ENCODE measurements at regions not wholly inside any gene's neighbourhood (a gene's known extent, or its start where the extent isn't known, plus 50 kb on each side); places are given as distances from the start of the nearest gene placed in this dataset.

- no peaks in the 10 kb centered on the region for H3K4me1 ChIP-seq (ENCODE audit: insufficient read depth)
- H3K79me2 ChIP-seq: no peaks in the 10 kb centered on the region
- H3K4me3 ChIP-seq: no peak overlapping the region
- no peak overlapping the region for H2AFZ ChIP-seq
- no peak overlapping the region for H3K4me2 ChIP-seq
- no peaks in the 10 kb centered on the region for H3K9me3 ChIP-seq (ENCODE audit: low read depth)
- H3K27ac ChIP-seq: no peak overlapping the region
- DNase-seq (ENCODE audit: low spot score): no peak
- no peaks in the 10 kb centered on the region for H4K20me1 ChIP-seq (ENCODE audit: insufficient read depth, poor library complexity, severe bottlenecking)
- no peaks in the 10 kb centered on the region for H3K27me3 ChIP-seq
- no peaks in the 10 kb centered on the region for H3K9me2 ChIP-seq (replicated peaks; ENCODE audit: insufficient read depth)
- H3K36me3 ChIP-seq (replicated peaks; ENCODE audit: insufficient read depth, low read depth): no peaks in the 10 kb centered on the region
- WGBS (ENCODE audit: low lambda C conversion rate, missing lambda C conversion rate): 85% methylated on average over 15 of the region's 15 CpGs
- TF ChIP-seq CTCF (IDR thresholded peaks at IDR 0.05; ENCODE audit: poor library complexity): no peak
- no peak for TF ChIP-seq EZH2 (IDR thresholded peaks at IDR 0.05; ENCODE audit: borderline replicate concordance)
- no peak for TF ChIP-seq EZH2phosphoT487 (IDR thresholded peaks at IDR 0.05; ENCODE audit: low read depth, severe bottlenecking, unreplicated experiment)
These were observed 90.2 kb upstream of the RUNX3 start for GRCh38 chr1:25020173-25020845.

GRCh38 chr1:25019337-25020172 lies 89.5 kb upstream of the RUNX3 start:
- no peaks in the 10 kb centered on the region for H4K20me1 ChIP-seq (ENCODE audit: insufficient read depth, poor library complexity, severe bottlenecking)
- no peaks in the 10 kb centered on the region for H3K36me3 ChIP-seq (replicated peaks; ENCODE audit: insufficient read depth, low read depth)
- no peak overlapping the region for H3K4me3 ChIP-seq
- H3K4me2 ChIP-seq: no peak overlapping the region
- H3K9me3 ChIP-seq (ENCODE audit: low read depth): no peaks in the 10 kb centered on the region
- DNase-seq (ENCODE audit: low spot score): no peak
- H3K79me2 ChIP-seq: no peaks in the 10 kb centered on the region
- H2AFZ ChIP-seq: no peak overlapping the region
- TF ChIP-seq EZH2phosphoT487 (IDR thresholded peaks at IDR 0.05; ENCODE audit: low read depth, severe bottlenecking, unreplicated experiment) (no peak), EZH2 (IDR thresholded peaks at IDR 0.05; ENCODE audit: borderline replicate concordance) (no peak), CTCF (IDR thresholded peaks at IDR 0.05; ENCODE audit: poor library complexity) (no peak)
- no peaks in the 10 kb centered on the region for H3K9me2 ChIP-seq (replicated peaks; ENCODE audit: insufficient read depth)
- H3K27me3 ChIP-seq: no peaks in the 10 kb centered on the region
- no peak overlapping the region for H3K27ac ChIP-seq
- no peaks in the 10 kb centered on the region for H3K4me1 ChIP-seq (ENCODE audit: insufficient read depth)
- WGBS (ENCODE audit: low lambda C conversion rate, missing lambda C conversion rate): 88% methylated on average over 13 of the region's 13 CpGs

GRCh38 chr1:25018943-25019336 lies 88.9 kb upstream of the RUNX3 start:
- H3K9me2 ChIP-seq (replicated peaks; ENCODE audit: insufficient read depth): no peaks in the 10 kb centered on the region
- H3K27ac ChIP-seq: no peak overlapping the region
- H3K27me3 ChIP-seq: no peaks in the 10 kb centered on the region
- no peaks in the 10 kb centered on the region for H3K79me2 ChIP-seq
- no peak for TF ChIP-seq EZH2 (IDR thresholded peaks at IDR 0.05; ENCODE audit: borderline replicate concordance)
- TF ChIP-seq EZH2phosphoT487 (IDR thresholded peaks at IDR 0.05; ENCODE audit: low read depth, severe bottlenecking, unreplicated experiment): no peak
- no peak for TF ChIP-seq CTCF (IDR thresholded peaks at IDR 0.05; ENCODE audit: poor library complexity)
- no peaks in the 10 kb centered on the region for H3K9me3 ChIP-seq (ENCODE audit: low read depth)
- no peaks in the 10 kb centered on the region for H3K4me1 ChIP-seq (ENCODE audit: insufficient read depth)
- no peak overlapping the region for H3K4me2 ChIP-seq
- no peak overlapping the region for H2AFZ ChIP-seq
- H4K20me1 ChIP-seq (ENCODE audit: insufficient read depth, poor library complexity, severe bottlenecking): no peaks in the 10 kb centered on the region
- WGBS (ENCODE audit: low lambda C conversion rate, missing lambda C conversion rate): 100% methylated on average over 5 of the region's 5 CpGs
- DNase-seq (ENCODE audit: low spot score): no peak
- H3K36me3 ChIP-seq (replicated peaks; ENCODE audit: insufficient read depth, low read depth): no peaks in the 10 kb centered on the region
- no peak overlapping the region for H3K4me3 ChIP-seq
